ENCODE measurements at regions not wholly inside any gene's neighbourhood (a gene's known extent, or its start where the extent isn't known, plus 50 kb on each side); places are given as distances from the start of the nearest gene placed in this dataset.

DNA sequence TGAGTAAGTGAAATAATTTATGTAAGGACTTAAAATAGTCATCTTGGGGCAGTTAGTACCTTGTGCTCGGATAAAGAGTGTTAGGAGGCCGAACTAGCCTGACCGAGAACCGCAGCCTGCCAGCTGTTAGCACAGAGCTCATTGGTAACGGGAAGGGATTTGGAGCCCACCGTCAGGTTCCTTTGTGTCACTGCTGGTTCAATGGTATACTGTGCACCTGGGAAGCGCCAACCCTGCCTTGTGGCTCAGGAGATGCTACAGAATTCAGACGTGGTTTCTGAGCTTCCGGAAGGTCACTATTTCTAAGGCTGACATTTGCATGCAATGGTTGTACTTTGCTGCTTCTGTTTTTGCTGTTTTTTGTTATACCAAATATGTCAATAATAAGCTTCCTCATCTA lies 403.5 kb downstream of the CADM1 start:
- POLR2A ChIA-PET = no interaction called here
- DNase-seq (ENCODE audit: low read depth, low spot score) = no peak
- CTCF ChIA-PET = no interaction called here

More for the DNA sequence above, 403.5 kb downstream of the CADM1 start:
- peaks cover 3 to 4% of the 10 kb centered on the region in 2 experiments; a peak in 2 of 4 replicates for H3K9me3 ChIP-seq (ENCODE audit: control insufficient read depth in 1 of 2, insufficient read depth in 1 of 2, low read depth in 1 of 2, low read length in 2 of 2)
- no peaks in the 10 kb centered on the region for H3K4me1 ChIP-seq (ENCODE audit: control insufficient read depth in 1 of 2, insufficient read depth in 2 of 2, low read length in 2 of 2)
- no peaks in the 10 kb centered on the region for H3K36me3 ChIP-seq (ENCODE audit: control insufficient read depth in 1 of 2, insufficient read depth in 2 of 2, low read length in 2 of 2)
- ATAC-seq = no peak
- H4K20me1 ChIP-seq (ENCODE audit: insufficient read depth) = no peaks in the 10 kb centered on the region
- TF ChIP-seq, protein P1, sequence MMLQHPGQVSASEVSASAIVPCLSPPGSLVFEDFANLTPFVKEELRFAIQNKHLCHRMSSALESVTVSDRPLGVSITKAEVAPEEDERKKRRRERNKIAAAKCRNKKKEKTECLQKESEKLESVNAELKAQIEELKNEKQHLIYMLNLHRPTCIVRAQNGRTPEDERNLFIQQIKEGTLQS (IDR thresholded peaks at IDR 0.05) = no peak
- no peak for TF ChIP-seq SIN3A (IDR thresholded peaks at IDR 0.05; ENCODE audit: low read depth)
- no peak for TF ChIP-seq POLR2AphosphoS5 (IDR thresholded peaks at IDR 0.05; ENCODE audit: low read depth, low read length)
- no peak for TF ChIP-seq SP1 (IDR thresholded peaks at IDR 0.05; ENCODE audit: low read depth)
- TF ChIP-seq, protein P2, sequence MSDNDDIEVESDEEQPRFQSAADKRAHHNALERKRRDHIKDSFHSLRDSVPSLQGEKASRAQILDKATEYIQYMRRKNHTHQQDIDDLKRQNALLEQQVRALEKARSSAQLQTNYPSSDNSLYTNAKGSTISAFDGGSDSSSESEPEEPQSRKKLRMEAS (IDR thresholded peaks at IDR 0.05) = no peak
- TF ChIP-seq, protein P3, sequence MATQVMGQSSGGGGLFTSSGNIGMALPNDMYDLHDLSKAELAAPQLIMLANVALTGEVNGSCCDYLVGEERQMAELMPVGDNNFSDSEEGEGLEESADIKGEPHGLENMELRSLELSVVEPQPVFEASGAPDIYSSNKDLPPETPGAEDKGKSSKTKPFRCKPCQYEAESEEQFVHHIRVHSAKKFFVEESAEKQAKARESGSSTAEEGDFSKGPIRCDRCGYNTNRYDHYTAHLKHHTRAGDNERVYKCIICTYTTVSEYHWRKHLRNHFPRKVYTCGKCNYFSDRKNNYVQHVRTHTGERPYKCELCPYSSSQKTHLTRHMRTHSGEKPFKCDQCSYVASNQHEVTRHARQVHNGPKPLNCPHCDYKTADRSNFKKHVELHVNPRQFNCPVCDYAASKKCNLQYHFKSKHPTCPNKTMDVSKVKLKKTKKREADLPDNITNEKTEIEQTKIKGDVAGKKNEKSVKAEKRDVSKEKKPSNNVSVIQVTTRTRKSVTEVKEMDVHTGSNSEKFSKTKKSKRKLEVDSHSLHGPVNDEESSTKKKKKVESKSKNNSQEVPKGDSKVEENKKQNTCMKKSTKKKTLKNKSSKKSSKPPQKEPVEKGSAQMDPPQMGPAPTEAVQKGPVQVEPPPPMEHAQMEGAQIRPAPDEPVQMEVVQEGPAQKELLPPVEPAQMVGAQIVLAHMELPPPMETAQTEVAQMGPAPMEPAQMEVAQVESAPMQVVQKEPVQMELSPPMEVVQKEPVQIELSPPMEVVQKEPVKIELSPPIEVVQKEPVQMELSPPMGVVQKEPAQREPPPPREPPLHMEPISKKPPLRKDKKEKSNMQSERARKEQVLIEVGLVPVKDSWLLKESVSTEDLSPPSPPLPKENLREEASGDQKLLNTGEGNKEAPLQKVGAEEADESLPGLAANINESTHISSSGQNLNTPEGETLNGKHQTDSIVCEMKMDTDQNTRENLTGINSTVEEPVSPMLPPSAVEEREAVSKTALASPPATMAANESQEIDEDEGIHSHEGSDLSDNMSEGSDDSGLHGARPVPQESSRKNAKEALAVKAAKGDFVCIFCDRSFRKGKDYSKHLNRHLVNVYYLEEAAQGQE (IDR thresholded peaks at IDR 0.05; ENCODE audit: low read depth) = no peak
- no peak for TF ChIP-seq ZFX (IDR thresholded peaks at IDR 0.05)
- TF ChIP-seq, protein P4, sequence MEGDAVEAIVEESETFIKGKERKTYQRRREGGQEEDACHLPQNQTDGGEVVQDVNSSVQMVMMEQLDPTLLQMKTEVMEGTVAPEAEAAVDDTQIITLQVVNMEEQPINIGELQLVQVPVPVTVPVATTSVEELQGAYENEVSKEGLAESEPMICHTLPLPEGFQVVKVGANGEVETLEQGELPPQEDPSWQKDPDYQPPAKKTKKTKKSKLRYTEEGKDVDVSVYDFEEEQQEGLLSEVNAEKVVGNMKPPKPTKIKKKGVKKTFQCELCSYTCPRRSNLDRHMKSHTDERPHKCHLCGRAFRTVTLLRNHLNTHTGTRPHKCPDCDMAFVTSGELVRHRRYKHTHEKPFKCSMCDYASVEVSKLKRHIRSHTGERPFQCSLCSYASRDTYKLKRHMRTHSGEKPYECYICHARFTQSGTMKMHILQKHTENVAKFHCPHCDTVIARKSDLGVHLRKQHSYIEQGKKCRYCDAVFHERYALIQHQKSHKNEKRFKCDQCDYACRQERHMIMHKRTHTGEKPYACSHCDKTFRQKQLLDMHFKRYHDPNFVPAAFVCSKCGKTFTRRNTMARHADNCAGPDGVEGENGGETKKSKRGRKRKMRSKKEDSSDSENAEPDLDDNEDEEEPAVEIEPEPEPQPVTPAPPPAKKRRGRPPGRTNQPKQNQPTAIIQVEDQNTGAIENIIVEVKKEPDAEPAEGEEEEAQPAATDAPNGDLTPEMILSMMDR (IDR thresholded peaks at IDR 0.05 in 2 of 3, conservative IDR thresholded peaks at IDR 0.05 in 1 of 3; ENCODE audit: borderline replicate concordance in 1 of 3, insufficient read depth in 1 of 3, low read depth in 2 of 3, low read length in 2 of 3) = no peak
- TF ChIP-seq ZNF274 (IDR thresholded peaks at IDR 0.05; ENCODE audit: low read depth, low read length) = no peak
- TF ChIP-seq RAD21 (IDR thresholded peaks at IDR 0.05; ENCODE audit: low read depth) = no peak
- no peak for TF ChIP-seq CBX3 (IDR thresholded peaks at IDR 0.05; ENCODE audit: low read depth)
- TF ChIP-seq, protein P5, sequence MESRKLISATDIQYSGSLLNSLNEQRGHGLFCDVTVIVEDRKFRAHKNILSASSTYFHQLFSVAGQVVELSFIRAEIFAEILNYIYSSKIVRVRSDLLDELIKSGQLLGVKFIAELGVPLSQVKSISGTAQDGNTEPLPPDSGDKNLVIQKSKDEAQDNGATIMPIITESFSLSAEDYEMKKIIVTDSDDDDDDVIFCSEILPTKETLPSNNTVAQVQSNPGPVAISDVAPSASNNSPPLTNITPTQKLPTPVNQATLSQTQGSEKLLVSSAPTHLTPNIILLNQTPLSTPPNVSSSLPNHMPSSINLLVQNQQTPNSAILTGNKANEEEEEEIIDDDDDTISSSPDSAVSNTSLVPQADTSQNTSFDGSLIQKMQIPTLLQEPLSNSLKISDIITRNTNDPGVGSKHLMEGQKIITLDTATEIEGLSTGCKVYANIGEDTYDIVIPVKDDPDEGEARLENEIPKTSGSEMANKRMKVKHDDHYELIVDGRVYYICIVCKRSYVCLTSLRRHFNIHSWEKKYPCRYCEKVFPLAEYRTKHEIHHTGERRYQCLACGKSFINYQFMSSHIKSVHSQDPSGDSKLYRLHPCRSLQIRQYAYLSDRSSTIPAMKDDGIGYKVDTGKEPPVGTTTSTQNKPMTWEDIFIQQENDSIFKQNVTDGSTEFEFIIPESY (IDR thresholded peaks at IDR 0.05; ENCODE audit: extremely low read depth, insufficient replicate concordance, low read length) = no peak
- TF ChIP-seq JUND (IDR thresholded peaks at IDR 0.05) = no peak
- no peak overlapping the region for H3K4me2 ChIP-seq (ENCODE audit: low read length)
- H3K27me3 ChIP-seq (ENCODE audit: insufficient read depth, low read length) = no peaks in the 10 kb centered on the region
- H3K79me2 ChIP-seq (ENCODE audit: insufficient read depth, low read length) = no peaks in the 10 kb centered on the region
- intact Hi-C loops (cut with micrococcal nuclease) = no loop called here
- RAD21 ChIA-PET (ENCODE audit: low non-redundant PET in 1 of 2, low total read pairs in 2 of 2, uncharacterized antibody in 2 of 2, unreplicated experiment in 2 of 2) = no interaction called here
- BruUV-seq (replicated peaks) = no TSS peak
- H3K9me2 ChIP-seq (ENCODE audit: insufficient read depth) = no peaks in the 10 kb centered on the region
- no peak overlapping the region for H3K4me3 ChIP-seq (replicated peaks in 1 of 2; ENCODE audit: low read depth in 1 of 2, low read length in 2 of 2)
- no peak overlapping the region for H2AFZ ChIP-seq (ENCODE audit: low read depth, low read length, poor library complexity, severe bottlenecking)
- no peak overlapping the region for H3K27ac ChIP-seq (ENCODE audit: low read depth, low read length)
- H3K9ac ChIP-seq (ENCODE audit: low read length) = no peak overlapping the region

All from HCT116 (cell line).